ENCODE measurements at regions not wholly inside any gene's neighbourhood (a gene's known extent, or its start where the extent isn't known, plus 50 kb on each side); places are given as distances from the start of the nearest gene placed in this dataset.

DNA sequence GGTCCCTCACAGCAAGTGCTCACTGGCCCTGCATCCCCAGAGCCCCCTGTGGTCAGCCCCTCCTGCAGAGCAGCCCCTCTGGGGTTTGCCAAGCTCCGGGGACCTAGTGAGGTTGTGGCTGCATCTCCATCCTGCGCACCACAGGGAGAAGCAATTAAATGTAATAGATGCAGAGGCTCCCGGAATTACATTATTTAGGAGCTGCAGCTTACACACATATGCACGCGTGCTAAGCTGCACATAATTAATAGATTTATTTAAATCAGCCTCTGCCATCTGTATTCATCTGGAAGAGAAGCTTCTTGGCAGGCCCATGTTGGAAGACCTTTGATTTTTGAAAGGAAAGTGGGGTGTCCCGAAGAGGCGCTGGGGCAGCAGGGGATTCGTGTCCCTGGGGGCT lies 1271.5 kb downstream of the BRD1 start:
- POLR2A ChIA-PET: no interaction called here
- Histone ChIP-seq H3K27ac (ENCODE audit: low read depth, low read length) (no peak overlapping the region), H3K9me3 (ENCODE audit: low read length) (no peaks in the 10 kb centered on the region), H3K4me3 (ENCODE audit: low read length) (no peak overlapping the region), H3K4me1 (ENCODE audit: insufficient read depth, low read length) (no peaks in the 10 kb centered on the region), H3K36me3 (ENCODE audit: insufficient read depth, low read length) (no peaks in the 10 kb centered on the region), H3K27me3 (ENCODE audit: insufficient read depth, low read length, poor library complexity, severe bottlenecking) (no peaks in the 10 kb centered on the region)
- H3K4me3 Mint-ChIP-seq: no peak overlapping the region
- CTCF ChIA-PET: no interaction called here
- no peaks in the 10 kb centered on the region for H3K4me1 Mint-ChIP-seq
- no peak for DNase-seq
- no peaks in the 10 kb centered on the region for H3K36me3 Mint-ChIP-seq
- H3K27me3 Mint-ChIP-seq: peaks cover 0 to 3% of the 10 kb centered on the region in 2 donors
- H3K27ac Mint-ChIP-seq: no peak overlapping the region
- no peaks in the 10 kb centered on the region for H3K9me3 Mint-ChIP-seq

DNA sequence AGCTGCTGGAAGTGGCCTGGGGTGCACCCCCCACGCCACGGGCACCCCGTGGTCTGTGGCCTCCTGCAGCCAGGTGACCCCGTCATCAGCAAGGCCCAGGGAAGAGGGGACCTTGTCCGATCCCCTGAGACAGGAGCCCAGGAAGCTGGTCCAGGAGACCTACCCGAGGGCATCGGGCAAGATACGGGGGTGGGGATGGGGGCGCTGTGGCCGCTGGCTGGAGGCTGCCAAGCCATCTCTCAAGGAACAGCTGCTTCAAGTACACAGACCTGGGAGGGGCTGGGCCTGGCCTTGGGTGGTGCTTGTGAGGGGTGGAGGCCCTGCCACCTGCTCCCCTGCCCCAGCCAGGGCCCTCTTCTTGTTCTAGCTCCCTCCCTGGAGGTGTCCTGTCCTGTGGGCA lies 1272.1 kb downstream of the BRD1 start:
- peaks cover 0 to 3% of the 10 kb centered on the region in 2 donors for H3K27me3 Mint-ChIP-seq
- H3K27ac Mint-ChIP-seq: no peak overlapping the region
- H3K4me3 Mint-ChIP-seq: no peak overlapping the region
- Histone ChIP-seq H3K4me3 (ENCODE audit: low read length) (no peak overlapping the region), H3K27ac (ENCODE audit: low read depth, low read length) (no peak overlapping the region), H3K36me3 (ENCODE audit: insufficient read depth, low read length) (no peaks in the 10 kb centered on the region), H3K9me3 (ENCODE audit: low read length) (no peaks in the 10 kb centered on the region), H3K4me1 (ENCODE audit: insufficient read depth, low read length) (no peaks in the 10 kb centered on the region), H3K27me3 (ENCODE audit: insufficient read depth, low read length, poor library complexity, severe bottlenecking) (no peaks in the 10 kb centered on the region)
- H3K4me1 Mint-ChIP-seq: no peaks in the 10 kb centered on the region
- no peak for DNase-seq
- CTCF ChIA-PET: no interaction called here
- H3K36me3 Mint-ChIP-seq: no peaks in the 10 kb centered on the region
- POLR2A ChIA-PET: no interaction called here
- H3K9me3 Mint-ChIP-seq: no peaks in the 10 kb centered on the region

DNA sequence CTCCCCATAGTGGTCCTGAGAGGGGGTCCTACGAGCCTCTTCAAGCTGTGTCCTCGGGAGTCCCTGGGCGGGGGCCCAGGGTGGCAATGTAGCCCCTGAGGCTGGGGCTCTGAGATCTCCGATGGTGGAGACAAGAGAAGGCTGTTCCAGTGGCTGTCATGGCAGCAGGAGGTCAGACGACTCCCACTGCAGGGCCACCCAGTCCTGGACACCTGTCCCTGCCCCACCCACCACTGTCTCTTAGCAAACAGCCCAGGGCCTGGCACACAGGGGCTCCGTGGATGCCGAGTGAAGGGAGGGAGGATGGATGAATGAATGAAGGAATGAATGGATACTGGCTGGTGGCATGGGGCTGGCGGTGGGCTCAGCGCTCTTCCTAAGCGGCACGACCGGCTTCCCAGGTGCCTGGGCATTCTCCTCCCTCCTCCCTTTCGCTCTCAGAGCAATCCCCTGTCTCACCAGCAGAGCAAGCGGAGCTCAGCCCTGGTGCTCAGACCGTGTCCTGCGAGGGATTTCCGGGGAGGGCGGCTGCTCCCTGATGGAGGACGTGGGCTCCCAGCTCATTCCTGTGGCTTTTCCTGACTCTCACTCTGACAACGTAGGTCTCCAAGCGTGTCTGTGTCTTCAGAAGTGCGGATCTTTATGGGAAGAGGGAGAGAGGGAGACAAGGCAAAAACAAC lies 1272.6 kb downstream of the BRD1 start:
- H3K36me3 ChIP-seq (ENCODE audit: insufficient read depth, low read length): no peaks in the 10 kb centered on the region
- H3K36me3 Mint-ChIP-seq: no peaks in the 10 kb centered on the region
- POLR2A ChIA-PET: no interaction called here
- peaks cover 0 to 4% of the 10 kb centered on the region in 2 donors for H3K27me3 Mint-ChIP-seq
- no peaks in the 10 kb centered on the region for H3K4me1 Mint-ChIP-seq
- CTCF ChIA-PET: no interaction called here
- H3K4me3 ChIP-seq (ENCODE audit: low read length): no peak overlapping the region
- DNase-seq: no peak
- no peaks in the 10 kb centered on the region for H3K9me3 Mint-ChIP-seq
- H3K27ac Mint-ChIP-seq: no peak overlapping the region
- H3K27ac ChIP-seq (ENCODE audit: low read depth, low read length): no peak overlapping the region
- no peaks in the 10 kb centered on the region for H3K4me1 ChIP-seq (ENCODE audit: insufficient read depth, low read length)
- no peaks in the 10 kb centered on the region for H3K27me3 ChIP-seq (ENCODE audit: insufficient read depth, low read length, poor library complexity, severe bottlenecking)
- H3K9me3 ChIP-seq (ENCODE audit: low read length): no peaks in the 10 kb centered on the region
- no peak overlapping the region for H3K4me3 Mint-ChIP-seq

DNA sequence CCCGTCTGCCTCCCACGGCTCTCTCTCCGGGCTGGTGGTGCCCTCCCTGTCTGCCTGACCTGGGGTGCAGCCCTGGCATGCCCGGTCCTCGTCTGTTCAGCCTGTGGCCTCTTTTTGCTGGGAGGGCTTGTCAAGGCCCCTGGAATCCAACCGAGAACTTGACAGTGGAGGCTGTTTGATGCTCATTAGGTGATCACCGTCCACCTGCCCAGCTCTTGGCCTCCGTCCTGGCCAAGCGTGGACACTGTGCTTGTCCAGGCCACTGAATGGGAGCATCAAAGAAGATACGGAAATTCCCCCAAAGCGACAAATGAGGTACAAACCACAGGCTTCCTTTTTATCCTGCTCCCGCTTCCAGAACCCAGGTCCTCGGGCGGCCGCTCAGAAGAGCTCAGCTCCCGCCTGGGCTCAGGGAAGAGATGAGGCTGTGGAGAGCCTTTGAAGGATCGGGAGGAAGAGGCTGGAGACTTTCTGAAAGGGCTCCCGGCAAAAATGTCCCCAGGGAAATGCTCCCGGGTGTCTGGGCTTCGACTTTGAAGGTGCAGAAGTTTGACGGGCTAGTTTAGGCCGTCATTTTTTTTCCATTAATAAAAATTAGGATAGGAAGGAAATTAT lies 1273.9 kb downstream of the BRD1 start:
- DNase-seq: no peak
- Histone ChIP-seq H3K27me3 (ENCODE audit: insufficient read depth, low read length, poor library complexity, severe bottlenecking) (no peaks in the 10 kb centered on the region), H3K9me3 (ENCODE audit: low read length) (no peaks in the 10 kb centered on the region), H3K36me3 (ENCODE audit: insufficient read depth, low read length) (no peaks in the 10 kb centered on the region), H3K27ac (ENCODE audit: low read depth, low read length) (no peak overlapping the region), H3K4me1 (ENCODE audit: insufficient read depth, low read length) (no peaks in the 10 kb centered on the region), H3K4me3 (ENCODE audit: low read length) (no peak overlapping the region)
- Mint-ChIP-seq H3K36me3 (no peaks in the 10 kb centered on the region), H3K4me1 (no peaks in the 10 kb centered on the region), H3K9me3 (no peaks in the 10 kb centered on the region), H3K4me3 (no peak overlapping the region), H3K27me3 (peaks cover 0 to 3% of the 10 kb centered on the region in 2 donors), H3K27ac (no peak overlapping the region)
- POLR2A ChIA-PET: no interaction called here
- CTCF ChIA-PET: no interaction called here

DNA sequence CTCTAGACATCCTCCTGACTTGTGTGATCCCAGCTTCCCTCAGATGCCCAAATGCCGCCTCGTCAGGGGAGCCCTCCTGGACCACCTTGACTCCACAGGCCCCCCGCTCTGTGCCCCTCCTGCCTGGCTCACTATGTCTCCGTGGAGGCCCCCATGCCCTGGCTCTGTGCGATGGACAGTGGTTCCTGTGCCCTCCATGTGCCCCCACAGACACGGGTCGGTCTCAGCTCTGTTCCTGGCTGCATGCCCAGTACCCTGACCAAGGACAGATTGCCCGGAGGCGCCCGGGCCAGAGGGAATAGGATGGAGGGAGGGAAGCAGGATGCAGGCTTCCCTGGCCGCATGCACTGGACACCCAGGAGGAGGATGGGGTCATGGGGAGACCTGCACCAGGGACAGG lies 1274.6 kb downstream of the BRD1 start:
- Mint-ChIP-seq H3K27me3 (peaks cover 0 to 3% of the 10 kb centered on the region in 2 donors), H3K4me3 (no peak overlapping the region), H3K9me3 (no peaks in the 10 kb centered on the region), H3K27ac (no peak overlapping the region), H3K4me1 (no peaks in the 10 kb centered on the region), H3K36me3 (no peaks in the 10 kb centered on the region)
- no peak for DNase-seq
- H3K27ac ChIP-seq (ENCODE audit: low read depth, low read length): no peak overlapping the region
- no peaks in the 10 kb centered on the region for H3K4me1 ChIP-seq (ENCODE audit: insufficient read depth, low read length)
- H3K4me3 ChIP-seq (ENCODE audit: low read length): no peak overlapping the region
- H3K9me3 ChIP-seq (ENCODE audit: low read length): no peaks in the 10 kb centered on the region
- H3K27me3 ChIP-seq (ENCODE audit: insufficient read depth, low read length, poor library complexity, severe bottlenecking): no peaks in the 10 kb centered on the region
- CTCF ChIA-PET: no interaction called here
- no peaks in the 10 kb centered on the region for H3K36me3 ChIP-seq (ENCODE audit: insufficient read depth, low read length)
- POLR2A ChIA-PET: no interaction called here

DNA sequence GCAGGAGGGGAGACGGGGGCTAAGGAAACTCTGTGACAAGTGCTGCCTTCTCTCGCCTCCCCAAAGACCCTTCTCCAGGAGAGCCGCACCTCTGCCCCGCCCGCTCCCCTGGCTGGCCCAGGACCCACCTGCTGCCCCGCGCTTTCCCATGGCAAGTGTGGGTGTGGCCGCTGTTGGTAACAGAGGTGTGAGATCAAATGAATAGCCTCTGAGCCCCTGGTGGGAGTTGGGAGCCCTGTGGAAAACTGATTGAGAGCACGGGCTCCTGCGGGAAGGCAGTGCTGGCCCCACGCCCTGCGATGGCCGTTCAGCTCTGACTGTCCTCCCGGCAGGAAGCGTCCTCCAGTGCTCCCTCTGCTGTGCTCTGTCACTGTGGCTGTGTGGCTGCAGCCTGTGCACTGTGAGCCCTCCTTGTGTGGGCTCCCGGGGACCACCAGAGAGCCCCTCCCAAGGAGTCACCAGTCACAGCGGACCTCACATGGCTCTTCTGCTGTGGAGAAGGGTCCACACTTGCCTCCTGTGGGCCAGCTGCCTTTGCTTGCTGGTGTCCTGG lies 1275.9 kb downstream of the BRD1 start:
- Mint-ChIP-seq H3K4me3 (no peak overlapping the region), H3K27me3 (peaks cover 0 to 3% of the 10 kb centered on the region in 2 donors), H3K9me3 (no peaks in the 10 kb centered on the region), H3K36me3 (no peaks in the 10 kb centered on the region), H3K4me1 (no peaks in the 10 kb centered on the region), H3K27ac (no peak overlapping the region)
- H3K36me3 ChIP-seq (ENCODE audit: insufficient read depth, low read length): no peaks in the 10 kb centered on the region
- ChIA-PET POLR2A (no interaction called here), CTCF (no interaction called here)
- no peak overlapping the region for H3K27ac ChIP-seq (ENCODE audit: low read depth, low read length)
- DNase-seq: no peak
- no peaks in the 10 kb centered on the region for H3K27me3 ChIP-seq (ENCODE audit: insufficient read depth, low read length, poor library complexity, severe bottlenecking)
- H3K4me1 ChIP-seq (ENCODE audit: insufficient read depth, low read length): no peaks in the 10 kb centered on the region
- no peaks in the 10 kb centered on the region for H3K9me3 ChIP-seq (ENCODE audit: low read length)
- H3K4me3 ChIP-seq (ENCODE audit: low read length): no peak overlapping the region

DNA sequence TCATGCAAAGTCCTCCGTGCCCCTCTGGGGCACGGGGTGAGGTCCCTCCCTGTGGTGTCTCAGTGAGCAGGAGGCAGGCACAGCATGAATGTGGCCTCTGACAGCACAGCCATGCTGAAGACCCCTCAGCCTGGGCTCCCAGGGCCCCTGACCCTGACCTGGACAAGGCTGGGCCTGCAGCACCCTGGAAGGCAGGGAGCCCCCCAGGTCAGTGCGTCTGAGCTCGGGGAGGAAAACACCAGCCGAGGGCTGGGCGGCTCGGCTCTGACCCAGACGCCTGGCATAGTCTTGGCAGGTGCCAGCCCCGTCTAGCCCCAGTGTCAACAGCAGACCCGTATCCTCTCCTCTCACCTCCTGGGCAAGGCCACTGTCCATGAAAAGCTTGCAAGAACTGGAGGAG lies 1276.6 kb downstream of the BRD1 start:
- no peak overlapping the region for H3K27ac ChIP-seq (ENCODE audit: low read depth, low read length)
- POLR2A ChIA-PET: no interaction called here
- H3K4me3 ChIP-seq (ENCODE audit: low read length): no peak overlapping the region
- Mint-ChIP-seq H3K4me3 (no peak overlapping the region), H3K9me3 (no peaks in the 10 kb centered on the region), H3K27ac (no peak overlapping the region), H3K36me3 (no peaks in the 10 kb centered on the region), H3K4me1 (no peaks in the 10 kb centered on the region), H3K27me3 (peaks cover 0 to 3% of the 10 kb centered on the region in 2 donors)
- no peaks in the 10 kb centered on the region for H3K9me3 ChIP-seq (ENCODE audit: low read length)
- CTCF ChIA-PET: no interaction called here
- H3K27me3 ChIP-seq (ENCODE audit: insufficient read depth, low read length, poor library complexity, severe bottlenecking): no peaks in the 10 kb centered on the region
- no peaks in the 10 kb centered on the region for H3K36me3 ChIP-seq (ENCODE audit: insufficient read depth, low read length)
- no peaks in the 10 kb centered on the region for H3K4me1 ChIP-seq (ENCODE audit: insufficient read depth, low read length)
- DNase-seq: no peak

DNA sequence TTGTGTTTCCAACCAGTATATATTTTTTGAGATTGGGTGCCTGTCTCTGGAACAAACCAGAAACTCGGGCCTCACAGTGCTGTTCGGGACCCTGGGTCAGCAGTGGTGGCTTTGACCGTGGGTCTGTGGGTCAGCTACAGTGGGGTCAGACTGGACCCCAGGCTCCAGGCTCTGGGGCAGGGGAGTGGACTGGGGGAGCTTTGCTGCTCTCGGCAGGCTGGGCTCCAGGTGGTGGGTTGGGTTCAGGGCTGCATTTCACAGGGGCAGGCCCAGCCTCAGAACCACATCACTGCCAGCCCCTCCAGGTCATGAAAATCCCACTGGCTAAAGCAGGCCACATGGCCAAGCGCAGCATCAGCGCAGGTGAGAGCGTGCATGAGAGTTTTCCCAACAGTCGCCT lies 1279.3 kb downstream of the BRD1 start:
- POLR2A ChIA-PET: no interaction called here
- Mint-ChIP-seq H3K4me1 (no peaks in the 10 kb centered on the region), H3K27me3 (peaks cover 0 to 3% of the 10 kb centered on the region in 2 donors), H3K36me3 (no peaks in the 10 kb centered on the region), H3K4me3 (no peak overlapping the region), H3K27ac (no peak overlapping the region), H3K9me3 (no peaks in the 10 kb centered on the region)
- Histone ChIP-seq H3K9me3 (ENCODE audit: low read length) (no peaks in the 10 kb centered on the region), H3K4me1 (ENCODE audit: insufficient read depth, low read length) (no peaks in the 10 kb centered on the region), H3K27ac (ENCODE audit: low read depth, low read length) (no peak overlapping the region), H3K27me3 (ENCODE audit: insufficient read depth, low read length, poor library complexity, severe bottlenecking) (no peaks in the 10 kb centered on the region), H3K36me3 (ENCODE audit: insufficient read depth, low read length) (no peaks in the 10 kb centered on the region), H3K4me3 (ENCODE audit: low read length) (no peak overlapping the region)
- CTCF ChIA-PET: no interaction called here
- no peak for DNase-seq

Measured in CD8-positive, alpha-beta memory T cell (primary cell).